ENCODE measurements at regions not wholly inside any gene's neighbourhood (a gene's known extent, or its start where the extent isn't known, plus 50 kb on each side); places are given as distances from the start of the nearest gene placed in this dataset.

GRCh38 chr4:123747016-123747415, 350.4 kb downstream of the SPRY1 start:
- DNase-seq (ENCODE audit: low read depth): no peak

DNA sequence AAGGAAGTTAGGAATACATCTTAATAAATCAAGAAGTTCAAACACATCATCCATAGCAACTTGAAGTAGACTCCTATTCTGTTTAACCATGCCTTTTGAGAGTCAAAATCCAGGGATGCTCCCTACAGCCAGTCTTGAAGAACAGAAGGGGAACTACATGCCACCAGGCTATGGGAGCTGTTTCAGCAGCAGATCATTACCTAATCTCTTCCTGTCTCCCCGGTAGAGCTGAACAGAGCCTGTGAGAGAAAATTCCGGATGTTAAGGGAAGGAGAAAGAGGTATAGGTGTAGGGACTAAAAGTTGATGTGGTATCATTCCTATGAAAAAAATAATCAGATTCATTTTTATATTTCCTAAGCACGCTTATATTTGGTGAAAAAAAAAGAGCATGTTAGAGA, 352.2 kb downstream of the SPRY1 start:
- no peak for DNase-seq (ENCODE audit: low read depth)

- no peak for DNase-seq (ENCODE audit: low read depth)
Measured at GRCh38 chr4:123749383-123749782, 352.8 kb downstream of the SPRY1 start.

DNA sequence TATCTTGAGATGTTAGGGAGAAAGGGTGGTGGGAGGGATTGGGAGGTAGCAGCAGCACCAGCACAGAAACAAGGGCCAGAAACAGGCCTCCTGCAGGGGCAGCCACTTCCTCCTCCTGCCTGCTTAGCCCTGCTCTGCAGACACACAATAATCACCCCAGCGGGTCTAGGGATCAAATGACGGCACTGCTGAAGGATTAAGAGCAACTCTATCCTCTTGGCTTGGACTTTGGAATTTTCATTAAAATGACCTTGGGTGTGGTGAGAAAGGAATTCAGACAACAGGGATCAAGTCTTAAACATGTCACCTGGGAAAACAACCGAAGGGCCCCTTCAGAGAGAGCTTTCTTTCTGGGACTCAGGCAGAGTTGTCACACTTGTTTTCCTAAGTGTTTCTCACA, 353.4 kb downstream of the SPRY1 start:
- DNase-seq (ENCODE audit: low read depth): no peak

- no peak for DNase-seq (ENCODE audit: low read depth)
Measured at GRCh38 chr4:123755655-123756054, 359.1 kb downstream of the SPRY1 start.

DNA sequence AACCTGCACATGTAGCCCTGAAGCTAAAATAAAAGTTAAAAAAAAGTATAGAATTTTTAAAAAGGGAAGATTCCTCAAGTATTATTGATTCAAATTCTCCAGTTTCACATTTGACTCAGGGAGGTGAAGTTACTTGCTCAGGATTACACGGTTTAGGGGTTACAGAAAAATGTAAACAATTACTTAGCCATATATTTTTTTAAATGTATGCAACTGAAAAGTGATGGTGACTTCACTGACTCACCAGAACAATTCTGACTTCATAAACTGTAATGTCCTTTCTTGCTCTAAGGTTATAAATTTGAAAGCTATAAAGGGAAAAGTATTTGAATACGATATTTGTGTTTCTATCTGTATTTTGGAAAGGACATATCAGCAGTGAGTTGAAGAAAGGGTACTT, 371.2 kb downstream of the SPRY1 start:
- no peak for DNase-seq (ENCODE audit: low read depth)

- DNase-seq (ENCODE audit: low read depth): no peak
Measured at GRCh38 chr4:123770884-123771283, 374.3 kb downstream of the SPRY1 start.

- DNase-seq (ENCODE audit: low read depth): no peak
Measured at GRCh38 chr4:123776267-123776666, 379.7 kb downstream of the SPRY1 start.

DNA sequence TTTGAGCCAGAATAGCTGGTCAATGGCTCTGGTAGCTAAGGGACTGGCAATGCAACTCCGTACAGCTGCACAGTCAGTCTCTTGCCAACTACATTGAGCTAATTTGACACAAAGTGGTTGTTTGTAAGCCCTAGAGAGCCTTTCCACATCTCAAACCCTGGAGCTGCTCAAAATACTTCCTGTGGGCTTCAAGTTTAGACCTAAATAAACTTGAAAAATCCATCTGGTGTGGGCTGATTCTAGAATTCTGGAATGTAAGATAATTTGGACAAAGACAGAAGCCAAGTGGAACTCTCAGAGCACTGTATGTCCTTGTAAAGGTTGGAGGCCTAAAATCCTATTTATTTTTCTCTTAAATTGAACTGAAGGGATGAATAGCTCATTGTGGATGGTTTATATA, 380.8 kb downstream of the SPRY1 start:
- no peak for DNase-seq (ENCODE audit: low read depth)

- no peak for DNase-seq (ENCODE audit: low read depth)
Measured at GRCh38 chr4:123783151-123783790, 386.7 kb downstream of the SPRY1 start.

DNA sequence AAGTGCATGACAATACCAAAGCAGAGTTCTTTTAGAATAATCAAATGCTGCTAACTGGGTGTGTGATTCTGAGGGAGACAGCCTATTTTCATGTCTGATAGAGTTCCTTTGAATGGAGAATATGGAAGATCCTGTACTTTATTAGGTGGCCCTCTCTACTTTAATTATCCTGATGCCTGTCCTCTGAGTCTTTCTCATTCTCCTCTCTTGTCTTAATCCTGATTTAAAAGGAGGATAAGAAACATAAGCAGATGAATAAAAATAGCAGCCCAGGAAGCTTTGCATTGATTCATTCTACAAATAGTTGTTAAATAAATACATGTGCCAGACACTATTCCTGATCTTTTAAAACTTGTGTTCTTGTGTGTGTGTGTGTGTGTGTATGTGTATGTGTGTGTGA, 387.3 kb downstream of the SPRY1 start:
- no peak for DNase-seq (ENCODE audit: low read depth)

DNA sequence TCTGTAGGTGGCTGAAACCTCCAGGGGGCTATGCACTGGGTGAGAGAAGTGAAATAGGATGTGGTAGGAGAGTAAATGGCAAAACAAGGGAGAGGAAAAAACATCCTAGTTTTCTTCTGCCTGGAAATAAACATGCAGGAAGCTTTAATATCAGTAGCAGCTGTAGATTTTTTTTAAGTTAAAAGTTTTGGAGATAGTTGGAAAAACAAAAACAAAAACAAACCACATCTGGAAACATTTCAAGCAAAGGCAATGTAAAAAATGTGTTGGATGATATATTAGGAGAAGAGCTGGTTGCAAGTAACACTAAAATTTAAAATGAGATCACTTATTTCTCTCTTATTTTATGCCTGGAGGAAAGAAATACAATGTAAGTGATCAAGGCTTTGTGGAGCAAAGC, 388.0 kb downstream of the SPRY1 start:
- DNase-seq (ENCODE audit: low read depth): no peak

DNA sequence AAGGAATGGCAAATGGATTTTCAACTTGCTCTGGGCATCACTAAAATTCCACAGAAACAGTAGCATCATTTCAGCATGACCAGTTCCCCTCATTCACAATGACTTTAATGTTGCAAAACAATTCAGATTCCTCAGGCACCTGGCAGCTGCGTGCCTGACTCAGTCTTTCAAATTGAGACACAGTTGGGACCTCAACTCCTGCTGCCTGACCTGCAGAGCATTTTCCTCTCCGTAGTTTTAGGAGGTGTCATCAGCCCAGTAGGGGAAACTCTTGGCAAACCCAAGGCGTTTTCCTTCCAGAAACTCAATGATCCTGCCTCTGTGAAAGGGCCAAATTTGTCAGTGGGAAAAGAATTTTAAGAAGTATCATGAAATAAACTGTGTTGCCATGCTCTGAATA, 388.9 kb downstream of the SPRY1 start:
- DNase-seq (ENCODE audit: low read depth): no peak

DNA sequence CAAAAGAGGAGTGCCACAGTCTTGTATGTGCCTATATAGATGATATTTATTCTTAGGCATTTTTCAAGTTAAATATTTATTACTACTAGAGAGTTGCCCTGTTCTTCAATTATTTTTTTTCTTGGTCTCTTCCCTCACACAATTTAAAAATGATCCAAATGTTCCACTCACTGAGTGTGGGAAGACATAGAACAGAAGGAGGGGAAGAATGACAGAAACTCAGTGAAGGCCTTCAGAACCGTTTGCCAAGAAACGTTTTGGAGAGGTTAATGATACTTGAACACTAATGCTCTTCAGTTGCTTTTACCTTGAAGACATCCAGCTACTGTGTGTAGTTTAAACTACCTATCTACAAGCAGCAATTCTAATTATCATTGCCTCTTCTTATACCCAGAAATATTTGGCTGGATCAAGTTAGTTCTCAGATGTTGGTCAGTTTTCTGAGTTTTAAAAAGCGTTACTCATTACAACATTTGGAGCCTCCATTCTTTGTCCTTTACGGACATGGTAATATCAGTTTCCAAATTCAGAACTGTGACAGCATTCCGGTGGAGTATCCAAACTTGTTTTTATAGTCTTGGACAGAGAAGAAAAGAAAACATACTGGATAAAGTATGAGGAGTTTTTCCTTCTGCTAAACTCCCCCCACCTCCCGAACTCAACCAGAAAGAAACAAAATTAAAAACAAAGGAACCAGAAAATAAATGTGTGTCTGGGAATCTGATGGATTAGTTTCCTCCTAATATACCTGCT, 389.7 kb downstream of the SPRY1 start:
- DNase-seq (ENCODE audit: low read depth): no peak

- peak; percentile 83 for DNase-seq (ENCODE audit: low read depth)
Measured at GRCh38 chr4:123786920-123787319, 390.3 kb downstream of the SPRY1 start.

DNA sequence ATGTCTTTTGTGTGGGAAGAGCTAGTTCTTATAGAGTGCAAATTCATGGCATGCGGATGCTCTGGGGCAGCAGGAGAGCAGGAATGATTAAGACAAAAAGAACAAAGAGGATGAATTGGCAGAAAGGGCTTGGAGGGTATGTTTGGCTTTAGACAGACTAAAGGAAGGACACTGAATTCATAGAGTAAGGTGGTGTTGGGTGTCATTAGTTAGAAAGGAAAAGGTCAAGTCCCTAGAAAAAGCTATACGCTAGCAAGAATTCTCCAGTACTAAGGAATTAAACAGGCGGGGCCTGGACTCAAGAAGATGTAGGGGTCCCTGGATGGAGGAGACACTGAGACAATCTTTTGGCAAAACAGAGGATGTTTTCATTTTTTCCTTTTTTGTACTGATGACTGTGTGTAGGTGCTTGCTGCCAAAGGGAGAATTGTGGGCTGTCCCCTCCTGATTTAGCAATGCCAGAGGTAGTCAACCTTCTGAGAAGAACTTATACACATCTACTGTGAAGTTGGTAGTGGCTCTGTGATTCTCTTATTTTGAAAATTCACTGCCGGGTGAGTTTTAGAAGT, 391.0 kb downstream of the SPRY1 start:
- DNase-seq (ENCODE audit: low read depth): no peak

DNA sequence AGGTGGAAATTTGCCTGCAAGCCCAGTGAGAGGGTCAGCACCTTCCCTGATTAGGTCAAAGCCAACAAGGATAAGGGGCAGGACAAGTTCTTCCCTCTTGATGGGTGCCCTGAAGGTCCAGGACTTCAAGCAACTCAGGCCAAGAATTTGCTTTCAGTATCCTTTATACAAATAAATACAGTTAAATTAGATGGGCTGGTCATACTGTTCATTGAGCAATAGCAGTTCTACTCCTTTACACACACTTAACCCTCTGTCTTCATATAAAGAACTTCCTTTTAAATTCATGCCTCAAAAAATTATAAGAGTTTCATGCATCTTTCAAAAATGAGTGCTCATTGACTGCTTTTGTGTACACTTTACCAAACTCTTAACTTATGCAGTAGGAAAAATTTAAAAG, 392.0 kb downstream of the SPRY1 start:
- DNase-seq (ENCODE audit: low read depth): no peak

- no peak for DNase-seq (ENCODE audit: low read depth)
Measured at GRCh38 chr4:123790681-123791080, 394.1 kb downstream of the SPRY1 start.

- no peak for DNase-seq (ENCODE audit: low read depth)
Measured at GRCh38 chr4:123802082-123802645, 405.6 kb downstream of the SPRY1 start.

- DNase-seq (ENCODE audit: low read depth): no peak
Measured at GRCh38 chr4:123802933-123803332, 406.3 kb downstream of the SPRY1 start.

GRCh38 chr4:123804196-123804721, 407.7 kb downstream of the SPRY1 start:
- no peak for DNase-seq (ENCODE audit: low read depth)

DNA sequence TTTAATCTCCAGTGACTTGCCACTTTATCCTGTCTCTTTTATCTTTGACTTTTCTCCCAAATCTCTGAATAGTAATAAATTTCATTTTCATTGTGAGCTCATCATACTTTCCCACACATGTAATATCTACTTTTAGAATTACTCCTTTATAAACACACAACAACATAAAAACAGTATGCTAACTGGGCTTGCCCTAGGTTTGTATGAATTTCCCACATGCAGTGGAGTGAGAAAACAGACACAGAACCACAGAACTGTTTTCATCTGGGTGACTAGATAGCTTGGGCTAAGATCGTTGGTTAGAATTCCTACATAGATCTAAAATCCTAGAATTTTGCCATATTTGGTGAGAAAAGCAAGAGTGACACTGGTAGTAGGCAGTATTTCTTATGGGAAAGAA, 409.5 kb downstream of the SPRY1 start:
- DNase-seq (ENCODE audit: low read depth): no peak

GRCh38 chr4:123807187-123807586, 410.6 kb downstream of the SPRY1 start:
- no peak for DNase-seq (ENCODE audit: low read depth)

All from forelimb muscle (tissue), 1 donor.